ENCODE measurements at regions not wholly inside any gene's neighbourhood (a gene's known extent, or its start where the extent isn't known, plus 50 kb on each side); places are given as distances from the start of the nearest gene placed in this dataset.

GRCh38 chr9:28692012-28692411 lies 1118.7 kb upstream of the C9orf72 start (continued):
- TF ChIP-seq SAP30 (IDR thresholded peaks at IDR 0.05; ENCODE audit: insufficient read depth, insufficient replicate concordance, low read length): no peak
